H1 (cell line): ENCODE measurements at regions not wholly inside any gene's neighbourhood (a gene's known extent, or its start where the extent isn't known, plus 50 kb on each side); places are given as distances from the start of the nearest gene placed in this dataset.

ENCODE experiments used
- MAFK ChIP-seq: IDR thresholded peaks from 2 replicates; pipeline ENCODE4 v1.6.1; 2012; ENCODE audit warnings: low read depth, mild to moderate bottlenecking, improper control_type of control experiment, low read length
- SIN3A ChIP-seq, 2 experiments: IDR thresholded peaks in 1 of 2; conservative IDR thresholded peaks in 1 of 2; 2 replicates each; pipeline ENCODE4 v1.6.1; 2011 to 2012; ENCODE audit warnings: low read length in 2 of 2, improper control_type of control experiment in 1 of 2, low read depth in 1 of 2, mild to moderate bottlenecking in 1 of 2

GRCh38 chr9:118784033-118784432, 585.2 kb downstream of the BRINP1 start (continued):
- no peak for TF ChIP-seq SIN3A (conservative IDR thresholded peaks at IDR 0.05 in 1 of 2, IDR thresholded peaks at IDR 0.05 in 1 of 2; ENCODE audit: low read depth in 1 of 2, low read length in 2 of 2)
- TF ChIP-seq MAFK: no peak
